Breast epithelium (tissue), 4 donors: ENCODE measurements at regions not wholly inside any gene's neighbourhood (a gene's known extent, or its start where the extent isn't known, plus 50 kb on each side); places are given as distances from the start of the nearest gene placed in this dataset.

Experiments
- DNase-seq, 2 donors: peaks; one replicate each; pipeline ENCODE4 v3.0.0-alpha.2; 2019; ENCODE audit warnings: low spot score in 2 of 2
- H3K27ac ChIP-seq, 2 donors: fragments of 200-600 bp; sonication (generic) in 1 of 2; one replicate each; pipeline ENCODE4 v1.5.1; 2016 to 2019; ENCODE audit warnings: mild to moderate bottlenecking in 1 of 2
- H3K27me3 ChIP-seq, 2 donors: fragments of 200-600 bp; sonication (generic) in 1 of 2; one replicate each; pipeline versions ENCODE4 v1.5.1 to v1.6.0; 2017 to 2019; ENCODE audit warnings: control low read depth in 1 of 2, mild to moderate bottlenecking in 1 of 2
- H3K36me3 ChIP-seq: fragments of 200-600 bp; one replicate; pipeline ENCODE4 v1.5.1; 2019
- H3K4me1 ChIP-seq, 2 donors: fragments of 200-600 bp; sonication (generic); one replicate each; pipeline ENCODE4 v1.5.1; 2016 to 2019; ENCODE audit warnings: control low read depth in 1 of 2
- H3K4me3 ChIP-seq, 3 donors: fragments of 200-600 bp; sonication (generic); 1 replicate in 2 of 3; 2 replicates in 1 of 3; pipeline ENCODE4 v1.5.1; 2016 to 2019; ENCODE audit warnings: mild to moderate bottlenecking in 3 of 3, moderate library complexity in 2 of 3
- H3K9me3 ChIP-seq, 2 donors: fragments of 200-600 bp; sonication (generic) in 1 of 2; one replicate each; pipeline ENCODE4 v1.5.1; 2016 to 2019; ENCODE audit warnings: control low read depth in 1 of 2
- POLR2A ChIP-seq: fragments of 450-650 bp; IDR thresholded peaks from one replicate; pipeline ENCODE4 v1.6.1; 2016; ENCODE audit warnings: antibody characterized with exemption, mild to moderate bottlenecking, moderate library complexity
- POLR2AphosphoS5 ChIP-seq, 3 donors: sonication (generic); formaldehyde crosslinking; IDR thresholded peaks; one replicate each; pipeline ENCODE4 v1.6.1; 2017; ENCODE audit warnings: antibody characterized with exemption in 3 of 3
- intact Hi-C: fragments of 100-400 bp; cut with DNase I; formaldehyde crosslinking; loops from one replicate; pipeline ENCODE4 v1.15.1; 2023; ENCODE audit warnings: low total_unique reads
- TF ChIP-seq, protein P1 (sequence below), 3 donors: fragments of 450-650 bp; IDR thresholded peaks; one replicate each; pipeline ENCODE4 v1.5.1; 2016 to 2017; ENCODE audit warnings: antibody characterized with exemption in 3 of 3, mild to moderate bottlenecking in 3 of 3, moderate library complexity in 3 of 3

DNA sequence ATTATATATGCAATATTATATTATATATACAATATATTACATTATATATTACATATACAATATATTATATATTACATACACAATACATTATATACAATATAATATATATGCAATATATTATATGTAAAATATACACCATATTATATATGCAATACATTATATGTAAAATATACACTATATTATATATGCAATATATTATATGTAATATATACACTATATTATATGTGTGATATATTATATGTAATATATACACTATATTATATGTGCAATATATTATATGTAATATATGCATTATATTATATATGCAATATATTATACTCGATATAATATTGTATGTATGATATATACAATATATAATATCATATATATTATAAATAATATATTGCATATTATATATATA lies 457.4 kb downstream of the SMARCA1 start:
- H3K36me3 ChIP-seq, result no peaks in the 10 kb centered on the region
- H3K27me3 ChIP-seq, result no peaks in the 10 kb centered on the region
- DNase-seq, result no peak
- H3K4me3 ChIP-seq, result no peak overlapping the region
- H3K9me3 ChIP-seq, result no peaks in the 10 kb centered on the region
- no peak overlapping the region for H3K27ac ChIP-seq
- intact Hi-C loops, result no loop called here
- TF ChIP-seq POLR2A (no peak), POLR2AphosphoS5 (IDR thresholded peaks at IDR 0.05) (no peak)
- TF ChIP-seq, protein P1, sequence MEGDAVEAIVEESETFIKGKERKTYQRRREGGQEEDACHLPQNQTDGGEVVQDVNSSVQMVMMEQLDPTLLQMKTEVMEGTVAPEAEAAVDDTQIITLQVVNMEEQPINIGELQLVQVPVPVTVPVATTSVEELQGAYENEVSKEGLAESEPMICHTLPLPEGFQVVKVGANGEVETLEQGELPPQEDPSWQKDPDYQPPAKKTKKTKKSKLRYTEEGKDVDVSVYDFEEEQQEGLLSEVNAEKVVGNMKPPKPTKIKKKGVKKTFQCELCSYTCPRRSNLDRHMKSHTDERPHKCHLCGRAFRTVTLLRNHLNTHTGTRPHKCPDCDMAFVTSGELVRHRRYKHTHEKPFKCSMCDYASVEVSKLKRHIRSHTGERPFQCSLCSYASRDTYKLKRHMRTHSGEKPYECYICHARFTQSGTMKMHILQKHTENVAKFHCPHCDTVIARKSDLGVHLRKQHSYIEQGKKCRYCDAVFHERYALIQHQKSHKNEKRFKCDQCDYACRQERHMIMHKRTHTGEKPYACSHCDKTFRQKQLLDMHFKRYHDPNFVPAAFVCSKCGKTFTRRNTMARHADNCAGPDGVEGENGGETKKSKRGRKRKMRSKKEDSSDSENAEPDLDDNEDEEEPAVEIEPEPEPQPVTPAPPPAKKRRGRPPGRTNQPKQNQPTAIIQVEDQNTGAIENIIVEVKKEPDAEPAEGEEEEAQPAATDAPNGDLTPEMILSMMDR (IDR thresholded peaks at IDR 0.05), result no peak
- H3K4me1 ChIP-seq, result no peaks in the 10 kb centered on the region

DNA sequence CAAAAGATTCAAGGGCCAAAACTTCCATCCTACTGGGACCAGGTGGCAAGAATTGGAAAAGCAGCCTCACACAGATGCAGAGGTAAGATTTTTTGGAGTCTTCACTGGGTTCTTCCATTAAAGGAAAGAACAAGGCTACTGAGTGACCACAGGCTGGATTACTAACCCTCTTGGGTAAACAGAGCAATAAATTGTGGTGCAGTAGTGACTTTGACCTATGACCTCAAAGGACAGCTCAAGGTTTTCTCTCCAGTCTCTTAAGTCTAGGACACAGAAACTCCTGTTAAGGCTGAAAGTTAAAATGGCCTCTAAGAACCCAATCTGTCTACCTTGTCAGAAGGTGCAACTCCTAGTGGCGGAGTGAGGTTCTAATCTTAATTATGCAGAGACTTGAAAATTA lies 464.9 kb downstream of the SMARCA1 start:
- DNase-seq, result no peak
- Histone ChIP-seq H3K36me3 (no peaks in the 10 kb centered on the region), H3K9me3 (no peaks in the 10 kb centered on the region), H3K27me3 (peaks cover 0 to 8% of the 10 kb centered on the region in 2 donors), H3K4me3 (no peak overlapping the region), H3K4me1 (no peaks in the 10 kb centered on the region), H3K27ac (no peak overlapping the region)
- TF ChIP-seq, protein P1 (IDR thresholded peaks at IDR 0.05), result no peak
- TF ChIP-seq POLR2A (no peak), POLR2AphosphoS5 (IDR thresholded peaks at IDR 0.05) (no peak)
- intact Hi-C loops, result no loop called here

DNA sequence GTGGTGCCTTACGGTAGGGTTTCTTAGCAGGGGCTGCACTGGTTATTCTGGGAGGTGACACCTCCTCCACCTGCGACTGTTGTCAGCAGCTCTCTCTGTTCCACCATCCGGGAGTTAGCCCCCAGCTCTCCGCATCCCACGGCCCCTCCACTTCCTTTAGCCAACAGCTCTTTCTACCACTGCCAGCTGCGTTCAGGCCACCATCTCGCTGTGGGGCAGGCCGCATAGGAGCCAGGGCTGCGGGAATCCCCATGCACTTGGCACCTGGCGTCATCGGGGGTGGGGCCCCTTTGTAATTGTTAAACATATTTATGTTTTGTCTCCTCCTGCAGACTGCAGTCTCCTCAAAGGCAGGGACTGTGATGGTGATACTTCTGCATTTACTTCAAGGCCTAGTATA lies 480.2 kb downstream of the SMARCA1 start:
- Histone ChIP-seq H3K4me1 (no peaks in the 10 kb centered on the region), H3K36me3 (no peaks in the 10 kb centered on the region), H3K27ac (no peak overlapping the region), H3K9me3 (no peaks in the 10 kb centered on the region), H3K27me3 (no peaks in the 10 kb centered on the region), H3K4me3 (no peak overlapping the region)
- DNase-seq, result no peak
- TF ChIP-seq POLR2AphosphoS5 (IDR thresholded peaks at IDR 0.05) (no peak), POLR2A (no peak)
- TF ChIP-seq, protein P1 (IDR thresholded peaks at IDR 0.05), result no peak
- intact Hi-C loops, result no loop called here

DNA sequence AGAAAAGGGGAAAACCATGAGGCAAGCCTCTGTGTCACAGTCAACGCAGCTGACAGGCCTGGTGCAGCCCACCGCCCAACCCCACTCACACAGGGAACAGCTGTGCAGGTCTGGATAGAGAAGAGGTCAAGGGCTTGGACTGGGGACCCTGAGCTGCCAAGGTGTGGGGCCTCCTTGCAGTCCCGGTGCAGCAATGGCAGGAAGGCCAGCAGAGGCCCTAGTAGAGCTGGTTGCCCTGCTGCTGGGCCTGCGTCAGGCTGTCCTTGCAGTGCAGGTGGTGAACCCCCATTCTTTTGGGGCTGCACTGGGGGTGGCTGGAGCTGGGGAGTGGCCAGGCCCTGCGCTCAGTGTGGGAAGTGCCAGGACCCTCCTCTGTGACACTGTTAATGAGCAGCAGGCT lies 482.0 kb downstream of the SMARCA1 start:
- H3K4me1 ChIP-seq, result no peaks in the 10 kb centered on the region
- no peaks in the 10 kb centered on the region for H3K9me3 ChIP-seq
- intact Hi-C loops, result no loop called here
- no peaks in the 10 kb centered on the region for H3K36me3 ChIP-seq
- no peak overlapping the region for H3K4me3 ChIP-seq
- DNase-seq, result no peak
- TF ChIP-seq POLR2AphosphoS5 (IDR thresholded peaks at IDR 0.05), result no peak
- TF ChIP-seq, protein P1 (IDR thresholded peaks at IDR 0.05), result no peak
- no peak for TF ChIP-seq POLR2A
- no peaks in the 10 kb centered on the region for H3K27me3 ChIP-seq
- no peak overlapping the region for H3K27ac ChIP-seq

DNA sequence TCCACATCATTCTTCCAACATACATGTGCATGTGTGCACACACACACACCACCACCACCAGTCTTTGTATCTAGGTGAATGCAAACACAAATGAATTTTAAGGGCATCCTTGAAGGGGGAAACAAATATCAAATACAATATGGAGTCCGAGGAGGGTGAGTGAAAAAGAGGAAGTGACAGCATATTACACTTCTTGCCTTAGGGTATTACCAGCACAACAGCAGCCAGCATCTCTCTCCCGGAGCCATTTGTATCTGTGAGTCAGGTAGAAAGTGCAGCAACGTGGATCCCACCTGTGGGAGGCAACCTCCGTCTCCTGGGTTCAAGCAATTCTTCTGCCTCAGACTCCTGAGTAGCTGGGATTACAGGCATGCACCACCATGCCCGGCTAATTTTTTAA lies 483.2 kb downstream of the SMARCA1 start:
- no peaks in the 10 kb centered on the region for H3K4me1 ChIP-seq
- H3K4me3 ChIP-seq, result no peak overlapping the region
- no peak overlapping the region for H3K27ac ChIP-seq
- H3K9me3 ChIP-seq, result no peaks in the 10 kb centered on the region
- TF ChIP-seq, protein P1 (IDR thresholded peaks at IDR 0.05), result no peak
- TF ChIP-seq POLR2A (no peak), POLR2AphosphoS5 (IDR thresholded peaks at IDR 0.05) (no peak)
- no peaks in the 10 kb centered on the region for H3K36me3 ChIP-seq
- H3K27me3 ChIP-seq, result no peaks in the 10 kb centered on the region
- DNase-seq, result no peak
- intact Hi-C loops, result no loop called here
